VCaP (cell line): ENCODE measurements at regions not wholly inside any gene's neighbourhood (a gene's known extent, or its start where the extent isn't known, plus 50 kb on each side); places are given as distances from the start of the nearest gene placed in this dataset.

ENCODE experiments used
- H3K27ac ChIP-seq: fragments of 450-650 bp; 2 replicates; pipeline ENCODE4 v1.5.1; 2017
- CTCF ChIP-seq: fragments of 450-650 bp; conservative IDR thresholded peaks from 2 replicates; pipeline ENCODE4 v1.5.1; 2017; ENCODE audit warnings: mild to moderate bottlenecking, moderate library complexity

- TF ChIP-seq CTCF: no peak
- H3K27ac ChIP-seq: no peak overlapping the region
Observed at GRCh38 chr18:47331026-47331425, 79.6 kb upstream of the SKOR2 start.

GRCh38 chr18:47323158-47323557 lies 71.7 kb upstream of the SKOR2 start:
- no peak for TF ChIP-seq CTCF
- no peak overlapping the region for H3K27ac ChIP-seq

DNA sequence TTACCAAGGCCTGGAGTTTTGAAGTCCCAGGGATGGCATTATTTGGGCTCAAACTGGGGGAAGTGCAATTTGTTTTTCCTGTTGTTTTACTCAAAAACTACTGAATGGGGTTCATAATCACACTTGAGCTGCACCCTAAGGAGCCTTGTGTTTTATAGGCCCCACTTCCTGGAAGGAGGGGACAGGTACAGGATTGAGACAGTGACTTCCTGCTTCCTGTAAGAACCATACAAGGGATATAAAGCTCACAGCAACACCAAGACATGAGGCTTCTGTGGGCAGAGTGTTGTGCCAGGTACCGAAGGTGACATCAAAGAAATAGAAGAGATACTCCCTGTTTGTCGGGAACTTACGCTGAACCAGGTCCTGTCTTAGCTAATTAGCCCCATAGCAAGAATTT lies 70.4 kb upstream of the SKOR2 start:
- no peak for TF ChIP-seq CTCF

DNA sequence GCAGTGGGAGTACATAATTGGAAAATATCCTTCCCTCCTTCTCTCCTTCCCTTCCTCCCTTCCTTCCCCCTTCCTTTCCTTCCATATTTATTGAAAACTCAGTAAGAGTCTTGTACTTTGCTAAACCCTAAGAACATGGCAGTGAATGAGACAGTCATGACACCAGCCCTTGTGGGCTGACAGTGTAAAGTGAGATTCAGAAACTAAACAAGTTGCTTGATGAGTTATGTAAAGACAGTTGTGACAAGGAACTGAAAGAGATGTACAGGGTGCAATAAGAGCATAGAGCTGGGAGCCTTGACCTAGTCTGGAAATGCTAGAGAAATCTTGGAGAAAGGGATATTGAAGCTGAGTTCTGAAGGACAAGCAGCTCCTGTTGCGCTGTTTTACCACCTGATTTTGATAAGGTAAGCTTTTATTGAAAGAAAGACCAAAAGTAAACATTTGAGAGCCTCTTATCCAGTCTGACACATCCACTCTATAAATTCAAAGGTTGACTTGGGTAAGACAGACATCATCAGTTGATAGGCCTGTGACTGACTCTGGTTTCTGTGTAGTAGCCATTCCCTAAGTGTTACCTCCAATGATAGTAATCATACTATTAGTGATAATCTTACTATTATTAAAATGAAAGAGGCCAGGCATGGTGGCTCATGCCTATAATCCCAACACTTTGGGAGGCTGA lies 66.5 kb upstream of the SKOR2 start:
- H3K27ac ChIP-seq: no peak overlapping the region
- TF ChIP-seq CTCF: no peak

More for the DNA sequence above, 70.4 kb upstream of the SKOR2 start:
- no peak overlapping the region for H3K27ac ChIP-seq

DNA sequence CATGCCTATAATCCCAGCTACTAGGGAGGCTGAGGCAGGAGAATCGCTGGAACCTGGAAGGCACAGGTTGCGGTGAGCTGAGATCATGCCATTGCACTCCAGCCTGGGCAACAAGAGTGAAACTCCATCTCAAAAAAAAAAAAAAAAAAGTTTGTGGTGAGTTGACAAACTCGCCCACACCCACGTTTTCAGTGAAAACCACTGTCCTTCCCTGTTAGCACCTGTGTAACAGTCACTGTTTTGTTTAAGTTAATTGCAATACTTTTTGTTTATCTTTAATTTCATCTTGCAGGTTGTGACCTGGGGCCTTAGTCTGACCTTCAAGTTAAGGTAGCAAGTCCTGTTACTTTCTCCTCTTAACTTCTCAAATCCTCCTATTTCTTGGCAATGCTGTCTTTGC lies 65.5 kb upstream of the SKOR2 start:
- no peak for TF ChIP-seq CTCF
- H3K27ac ChIP-seq: no peak overlapping the region

DNA sequence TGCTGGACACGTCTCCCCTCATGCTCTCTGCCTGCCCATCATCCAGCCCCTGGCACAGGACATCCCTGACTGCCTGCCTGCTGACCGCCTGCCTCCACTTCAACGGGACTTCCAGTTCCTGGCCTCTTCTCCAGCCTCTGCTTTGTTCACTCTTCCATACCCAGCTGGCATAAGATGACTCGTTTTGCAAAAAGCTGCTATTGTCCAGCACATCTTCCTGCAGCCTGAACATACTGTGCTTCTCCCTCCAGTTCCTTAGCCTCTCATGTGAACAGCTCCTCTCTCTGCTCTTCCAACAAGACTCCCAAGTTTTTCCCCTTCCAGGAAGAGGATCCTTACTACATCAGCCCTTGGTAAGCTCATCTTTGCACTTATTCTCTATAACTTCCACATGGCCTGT lies 62.4 kb upstream of the SKOR2 start:
- no peak for TF ChIP-seq CTCF
- no peak overlapping the region for H3K27ac ChIP-seq

DNA sequence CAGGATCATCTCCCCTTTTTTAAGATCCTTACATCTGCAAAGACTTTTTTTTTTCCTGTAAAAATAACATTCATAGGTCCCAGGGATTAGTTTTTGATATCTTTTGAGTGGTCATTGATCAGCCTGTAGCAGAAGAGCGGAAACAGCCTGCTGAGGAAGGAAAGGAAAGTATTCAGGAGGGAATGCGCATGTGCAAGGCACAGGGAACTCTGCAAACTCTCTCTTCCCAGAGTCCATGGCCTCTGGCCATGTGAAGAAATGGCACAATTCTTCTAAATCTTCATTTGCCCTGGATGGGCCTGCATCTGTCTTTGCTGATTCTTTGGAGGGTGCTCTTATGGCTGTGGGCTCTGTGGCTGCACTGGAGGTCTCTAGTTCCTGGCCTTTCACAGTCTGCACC lies 60.1 kb upstream of the SKOR2 start:
- H3K27ac ChIP-seq: no peak overlapping the region
- TF ChIP-seq CTCF: no peak
